Subcutaneous abdominal adipose tissue (tissue), 5 donors: ENCODE measurements at regions not wholly inside any gene's neighbourhood (a gene's known extent, or its start where the extent isn't known, plus 50 kb on each side); places are given as distances from the start of the nearest gene placed in this dataset.

Experiments
- H3K27ac ChIP-seq: one replicate; pipeline ENCODE4 v1.7.0; 2013; ENCODE audit warnings: low read depth, mild to moderate bottlenecking, inconsistent platforms, low read length, moderate library complexity
- H3K27me3 ChIP-seq, 5 donors: one replicate each; pipeline ENCODE4 v1.7.0; 2013; ENCODE audit warnings: low read length in 5 of 5, inconsistent platforms in 1 of 5; ENCODE audit not compliant: control insufficient read depth in 5 of 5, insufficient read depth in 4 of 5
- H3K36me3 ChIP-seq, 5 donors: one replicate each; pipeline ENCODE4 v1.7.0; 2013; ENCODE audit warnings: low read length in 5 of 5; ENCODE audit not compliant: control insufficient read depth in 5 of 5, insufficient read depth in 5 of 5
- H3K4me1 ChIP-seq, 5 donors: one replicate each; pipeline ENCODE4 v1.7.0; 2013; ENCODE audit warnings: low read length in 5 of 5, mild to moderate bottlenecking in 3 of 5, moderate library complexity in 1 of 5; ENCODE audit not compliant: control insufficient read depth in 5 of 5, insufficient read depth in 5 of 5
- H3K4me3 ChIP-seq, 5 donors: one replicate each; pipeline ENCODE4 v1.7.0; 2013; ENCODE audit warnings: low read length in 5 of 5, low read depth in 1 of 5
- H3K9ac ChIP-seq, 5 donors: one replicate each; pipeline ENCODE4 v1.7.0; 2013; ENCODE audit warnings: low read length in 5 of 5, mild to moderate bottlenecking in 4 of 5, moderate library complexity in 3 of 5
- H3K9me3 ChIP-seq, 5 donors: one replicate each; pipeline ENCODE4 v1.7.0; 2013; ENCODE audit warnings: low read length in 5 of 5; ENCODE audit not compliant: control insufficient read depth in 5 of 5
- donor health status: healthy.
- donor health status: healthy.
- donor health status: healthy.
- donor health status: healthy.
- donor health status: healthy.

DNA sequence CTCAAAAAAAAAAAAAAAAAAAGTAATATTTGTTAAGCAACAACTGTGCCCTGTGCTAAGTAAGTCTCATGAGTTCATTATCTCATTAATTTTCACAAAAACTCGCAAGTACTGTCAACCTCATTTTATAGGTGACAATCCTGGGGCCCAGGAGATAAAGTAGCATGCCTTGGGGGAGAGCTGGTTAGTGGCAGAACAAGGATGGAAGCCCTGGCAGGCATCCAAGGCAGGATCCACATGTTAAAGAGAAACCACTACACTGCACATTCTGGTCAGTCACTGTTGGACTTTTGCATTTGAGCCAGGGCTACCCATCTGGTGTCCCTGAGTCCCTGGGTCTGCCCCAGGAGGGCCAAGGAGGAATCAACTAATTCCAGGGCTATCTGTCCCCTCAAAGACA, 54.6 kb downstream of the ZFP36L2 start:
- peaks cover 7 to 20% (median 15%) of the 10 kb centered on the region in 5 donors for H3K9me3 ChIP-seq
- H3K4me1 ChIP-seq = peaks cover 3 to 71% (median 56%) of the 10 kb centered on the region in 5 donors
- no peak overlapping the region for H3K4me3 ChIP-seq
- H3K27me3 ChIP-seq = no peaks in the 10 kb centered on the region
- H3K36me3 ChIP-seq = no peaks in the 10 kb centered on the region
- H3K9ac ChIP-seq = no peak overlapping the region
- H3K27ac ChIP-seq = no peak overlapping the region

DNA sequence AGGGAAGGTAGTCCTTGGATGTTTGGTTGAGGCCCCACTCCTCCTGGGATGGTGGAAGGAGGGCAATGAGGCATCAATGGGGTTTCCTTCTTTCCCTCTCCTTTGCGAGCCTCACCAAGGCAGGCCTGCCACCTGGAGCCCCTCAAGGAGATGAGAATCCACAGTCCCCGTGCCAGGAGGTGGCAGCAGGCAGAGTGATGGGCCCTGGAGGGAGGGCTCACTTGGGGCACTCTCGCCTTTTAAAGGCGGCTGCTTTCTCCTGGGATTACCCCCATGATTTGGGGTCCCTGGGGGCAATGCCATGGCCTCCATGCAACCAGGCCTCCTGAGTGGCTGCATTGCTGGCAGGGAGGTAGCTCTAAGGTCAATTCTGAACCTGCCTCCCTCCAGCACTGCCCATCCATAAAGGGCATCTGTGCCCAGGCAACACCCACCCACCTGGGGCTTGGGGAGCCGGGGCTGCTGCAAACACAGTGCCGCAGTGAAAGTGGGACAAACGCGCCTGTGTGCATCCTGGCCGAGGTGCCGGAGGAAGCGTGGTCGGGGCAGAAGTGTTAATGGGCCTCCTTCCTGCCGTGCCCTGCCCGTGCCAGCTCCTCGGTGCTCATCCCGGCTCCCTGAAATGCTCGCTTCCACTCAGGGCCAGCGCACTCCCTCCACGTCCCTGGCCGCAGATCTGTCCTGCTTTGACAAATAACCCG, 55.9 kb downstream of the ZFP36L2 start:
- Histone ChIP-seq H3K36me3 (no peaks in the 10 kb centered on the region), H3K4me1 (peaks cover 3 to 64% (median 50%) of the 10 kb centered on the region in 5 donors), H3K4me3 (no peak overlapping the region), H3K9ac (peak overlapping the region in 1 of 5 donors; percentile 20), H3K9me3 (peaks cover 7 to 12% (median 8%) of the 10 kb centered on the region in 5 donors), H3K27ac (no peak overlapping the region), H3K27me3 (no peaks in the 10 kb centered on the region)

DNA sequence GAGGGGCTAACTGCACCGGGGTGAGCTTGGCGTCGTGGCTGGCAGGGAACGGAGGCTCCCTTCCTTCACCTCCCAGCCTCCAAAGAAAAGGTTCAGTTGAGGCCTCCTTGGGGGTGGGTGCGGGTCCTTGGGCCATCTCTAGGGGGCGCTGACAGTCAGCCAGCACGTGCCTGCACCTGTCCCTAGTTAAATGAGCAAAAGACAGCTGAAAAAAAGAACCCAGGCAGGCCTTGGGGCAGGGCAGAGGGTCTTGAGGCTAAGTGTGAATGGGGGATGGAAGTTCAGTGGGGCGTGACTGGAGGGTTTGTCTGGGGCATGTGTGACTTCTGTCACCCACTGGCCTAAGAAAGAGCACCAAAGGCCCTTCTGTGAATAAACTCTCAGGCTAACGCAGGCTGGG, 56.4 kb downstream of the ZFP36L2 start:
- H3K27ac ChIP-seq = no peak overlapping the region
- no peaks in the 10 kb centered on the region for H3K36me3 ChIP-seq
- no peaks in the 10 kb centered on the region for H3K27me3 ChIP-seq
- peaks cover 2 to 6% (median 3%) of the 10 kb centered on the region in 5 donors for H3K9me3 ChIP-seq
- H3K9ac ChIP-seq = no peak overlapping the region
- H3K4me1 ChIP-seq = peaks cover 3 to 59% (median 48%) of the 10 kb centered on the region in 5 donors
- no peak overlapping the region for H3K4me3 ChIP-seq

- Histone ChIP-seq H3K27me3 (no peaks in the 10 kb centered on the region), H3K27ac (peak overlapping the region; percentile 65), H3K9me3 (peaks cover 0 to under 1% (median 0%) of the 10 kb centered on the region in 5 donors), H3K4me1 (peaks cover 3 to 53% (median 47%) of the 10 kb centered on the region in 5 donors), H3K4me3 (peak overlapping the region in 3 of 5 donors; percentile 18 to 35 (median 28)), H3K36me3 (no peaks in the 10 kb centered on the region), H3K9ac (peak overlapping the region in 2 of 5 donors; percentile 3 to 18)
Measured at GRCh38 chr2:43169099-43169945, 57.1 kb downstream of the ZFP36L2 start.

DNA sequence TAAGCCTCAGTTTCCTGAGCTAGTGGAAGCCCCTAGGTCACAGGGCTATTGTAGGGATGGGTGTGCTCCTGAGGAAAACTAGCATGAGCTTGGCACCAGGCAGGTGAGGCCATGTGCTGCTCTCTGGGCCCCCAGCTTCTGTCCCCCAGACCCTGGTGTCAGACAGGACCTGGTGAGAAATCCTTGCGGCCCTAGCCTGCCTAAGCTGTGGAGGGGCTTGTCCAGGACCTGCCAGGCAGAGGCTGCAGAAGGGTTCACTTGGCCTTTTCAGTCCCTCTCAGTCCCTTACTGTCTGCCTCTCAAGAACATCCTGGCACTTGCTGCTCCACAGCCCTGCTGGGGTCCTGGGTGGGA, 58.4 kb downstream of the ZFP36L2 start:
- no peak overlapping the region for H3K9ac ChIP-seq
- peak overlapping the region; percentile 72 for H3K27ac ChIP-seq

DNA sequence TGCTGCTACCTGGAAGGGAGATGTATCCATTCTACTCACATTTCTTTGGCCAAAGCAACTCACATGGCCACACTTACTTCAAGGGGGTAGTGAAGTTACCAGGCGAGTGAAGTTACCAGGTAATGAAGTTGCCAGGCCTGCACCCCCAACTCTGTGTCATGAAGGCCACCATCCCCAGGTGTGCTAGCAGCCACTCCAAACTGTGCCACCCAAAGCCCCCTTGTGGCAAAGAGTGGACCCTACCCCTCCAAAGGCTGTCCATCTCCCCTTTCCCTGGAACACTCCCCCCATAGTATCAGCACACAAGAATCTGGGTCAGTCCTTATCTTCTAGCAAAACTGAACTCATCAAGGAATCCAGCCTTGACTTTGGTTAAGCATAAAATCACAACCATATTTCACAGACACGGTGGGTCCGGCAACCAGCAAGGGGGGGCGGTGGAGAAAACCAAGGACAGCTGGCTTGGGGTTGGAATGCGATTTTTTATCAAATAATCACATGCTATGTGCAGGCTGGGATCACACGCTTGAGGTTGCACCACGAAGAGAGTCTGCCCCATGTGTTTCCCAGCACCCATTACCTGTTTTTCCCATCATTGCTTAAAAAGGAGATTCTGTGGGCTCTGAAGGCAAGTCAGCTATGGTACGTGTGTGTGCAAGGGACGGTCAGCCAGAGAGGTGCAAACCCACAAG, 60.9 kb downstream of the ZFP36L2 start:
- H3K27ac ChIP-seq = no peak overlapping the region
- peaks cover 3 to 29% (median 22%) of the 10 kb centered on the region in 5 donors for H3K4me1 ChIP-seq

More for the DNA sequence above, 58.4 kb downstream of the ZFP36L2 start:
- H3K27me3 ChIP-seq = no peaks in the 10 kb centered on the region
- no peaks in the 10 kb centered on the region for H3K36me3 ChIP-seq
- H3K4me3 ChIP-seq = no peak overlapping the region
- H3K4me1 ChIP-seq = peaks cover 3 to 41% (median 35%) of the 10 kb centered on the region in 5 donors
- H3K9me3 ChIP-seq = no peaks in the 10 kb centered on the region

DNA sequence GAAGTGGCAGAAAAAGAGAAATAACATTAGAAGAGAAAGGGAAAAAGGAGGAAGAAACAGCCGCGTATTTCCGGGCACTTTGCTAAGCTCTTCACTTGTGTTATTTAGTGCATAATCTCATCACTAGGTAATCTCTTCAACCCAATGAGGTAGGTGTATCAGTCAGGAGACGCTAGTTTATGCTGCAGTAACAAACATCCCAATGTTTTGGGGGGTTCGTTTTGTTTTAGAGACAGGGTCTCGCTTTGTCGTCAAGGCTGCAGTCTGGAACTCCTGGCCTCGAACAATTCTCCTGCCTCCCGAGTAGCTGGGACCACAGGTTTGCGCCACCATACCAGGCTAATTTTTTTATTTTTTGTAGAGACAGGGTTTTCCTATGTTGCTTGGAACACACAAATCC, 61.7 kb downstream of the ZFP36L2 start:
- H3K36me3 ChIP-seq = no peaks in the 10 kb centered on the region
- H3K4me3 ChIP-seq = no peak overlapping the region
- H3K27me3 ChIP-seq = no peaks in the 10 kb centered on the region
- H3K9me3 ChIP-seq = no peaks in the 10 kb centered on the region
- no peak overlapping the region for H3K9ac ChIP-seq
- no peak overlapping the region for H3K27ac ChIP-seq
- H3K4me1 ChIP-seq = peaks cover 3 to 27% (median 19%) of the 10 kb centered on the region in 5 donors

More for the DNA sequence above, 60.9 kb downstream of the ZFP36L2 start:
- Histone ChIP-seq H3K36me3 (no peaks in the 10 kb centered on the region), H3K9me3 (no peaks in the 10 kb centered on the region), H3K4me3 (no peak overlapping the region), H3K9ac (no peak overlapping the region), H3K27me3 (no peaks in the 10 kb centered on the region)

DNA sequence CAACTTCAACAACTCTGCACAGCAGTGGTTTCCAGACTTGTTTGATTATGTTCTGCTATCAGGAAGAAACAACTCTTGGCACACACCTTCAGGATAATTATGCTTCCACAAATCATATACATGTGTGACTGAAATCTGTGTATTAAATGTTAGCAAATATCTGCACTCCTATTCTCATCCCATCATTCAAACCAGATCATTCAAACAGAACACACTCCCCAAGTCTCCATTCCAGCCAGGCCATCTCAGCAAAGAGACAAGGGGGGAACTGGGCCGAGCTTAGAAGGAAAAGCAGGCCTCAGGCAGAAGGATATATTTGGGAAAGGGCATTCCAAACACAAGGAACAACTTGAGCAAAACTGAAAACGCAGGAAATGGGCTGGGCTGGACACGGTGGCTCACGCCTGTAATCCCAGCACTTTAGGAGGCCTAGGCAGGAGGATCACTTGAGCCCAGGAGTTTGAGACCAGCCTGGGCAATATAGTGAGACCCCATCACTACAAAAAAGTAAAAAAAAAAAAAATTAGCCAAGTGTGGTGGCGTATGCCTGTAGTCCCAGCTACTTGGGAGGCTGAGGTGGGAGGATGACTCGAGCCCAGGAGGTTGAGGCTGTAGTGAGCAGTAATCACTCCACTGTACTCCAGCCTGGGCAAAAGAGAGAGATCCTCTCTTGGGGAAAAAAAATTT, 62.7 kb downstream of the ZFP36L2 start:
- no peak overlapping the region for H3K9ac ChIP-seq
- H3K4me3 ChIP-seq = no peak overlapping the region
- H3K36me3 ChIP-seq = no peaks in the 10 kb centered on the region
- H3K4me1 ChIP-seq = peaks cover 0 to 27% (median 19%) of the 10 kb centered on the region in 5 donors
- no peaks in the 10 kb centered on the region for H3K9me3 ChIP-seq
- H3K27ac ChIP-seq = no peak overlapping the region
- no peaks in the 10 kb centered on the region for H3K27me3 ChIP-seq

GRCh38 chr2:43162511-43162776, 64.0 kb downstream of the ZFP36L2 start:
- no peak overlapping the region for H3K9ac ChIP-seq
- H3K27ac ChIP-seq = no peak overlapping the region
- peaks cover 2 to 31% (median 28%) of the 10 kb centered on the region in 5 donors for H3K4me1 ChIP-seq
- no peaks in the 10 kb centered on the region for H3K27me3 ChIP-seq
- no peaks in the 10 kb centered on the region for H3K9me3 ChIP-seq
- H3K36me3 ChIP-seq = no peaks in the 10 kb centered on the region
- H3K4me3 ChIP-seq = no peak overlapping the region
